GM12872 (cell line): ENCODE measurements at regions not wholly inside any gene's neighbourhood (a gene's known extent, or its start where the extent isn't known, plus 50 kb on each side); places are given as distances from the start of the nearest gene placed in this dataset.

Experiments used
- TF ChIP-seq, protein P1 (sequence below): IDR thresholded peaks from 3 replicates; pipeline ENCODE4 v1.5.1; 2011; ENCODE audit warnings: low read depth, mild to moderate bottlenecking, low read length, moderate library complexity; ENCODE audit not compliant: insufficient read depth

- TF ChIP-seq, protein P1, sequence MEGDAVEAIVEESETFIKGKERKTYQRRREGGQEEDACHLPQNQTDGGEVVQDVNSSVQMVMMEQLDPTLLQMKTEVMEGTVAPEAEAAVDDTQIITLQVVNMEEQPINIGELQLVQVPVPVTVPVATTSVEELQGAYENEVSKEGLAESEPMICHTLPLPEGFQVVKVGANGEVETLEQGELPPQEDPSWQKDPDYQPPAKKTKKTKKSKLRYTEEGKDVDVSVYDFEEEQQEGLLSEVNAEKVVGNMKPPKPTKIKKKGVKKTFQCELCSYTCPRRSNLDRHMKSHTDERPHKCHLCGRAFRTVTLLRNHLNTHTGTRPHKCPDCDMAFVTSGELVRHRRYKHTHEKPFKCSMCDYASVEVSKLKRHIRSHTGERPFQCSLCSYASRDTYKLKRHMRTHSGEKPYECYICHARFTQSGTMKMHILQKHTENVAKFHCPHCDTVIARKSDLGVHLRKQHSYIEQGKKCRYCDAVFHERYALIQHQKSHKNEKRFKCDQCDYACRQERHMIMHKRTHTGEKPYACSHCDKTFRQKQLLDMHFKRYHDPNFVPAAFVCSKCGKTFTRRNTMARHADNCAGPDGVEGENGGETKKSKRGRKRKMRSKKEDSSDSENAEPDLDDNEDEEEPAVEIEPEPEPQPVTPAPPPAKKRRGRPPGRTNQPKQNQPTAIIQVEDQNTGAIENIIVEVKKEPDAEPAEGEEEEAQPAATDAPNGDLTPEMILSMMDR, result no peak
Observed at GRCh38 chr3:34005886-34006285, 207.5 kb downstream of the PDCD6IP start.

DNA sequence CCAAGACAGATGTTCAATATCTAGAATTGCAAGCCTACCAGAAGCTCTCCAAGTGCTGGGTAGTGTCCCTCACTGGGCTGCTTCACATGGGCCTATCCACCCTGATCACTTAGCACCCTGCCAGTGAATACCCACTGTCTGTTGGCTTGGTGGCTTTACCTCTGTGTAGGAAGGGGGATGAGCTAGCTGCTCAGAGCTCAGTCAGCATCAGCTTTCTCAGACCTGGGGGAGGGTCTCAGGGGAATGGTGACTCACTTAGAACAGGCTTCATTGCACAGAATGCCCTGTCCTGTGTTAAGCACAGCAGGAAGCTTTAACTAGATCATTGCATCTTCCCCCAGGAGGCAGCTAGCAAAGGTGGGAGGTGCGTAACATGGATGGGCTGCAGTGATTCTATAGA, 209.8 kb downstream of the PDCD6IP start:
- TF ChIP-seq, protein P1, result no peak

DNA sequence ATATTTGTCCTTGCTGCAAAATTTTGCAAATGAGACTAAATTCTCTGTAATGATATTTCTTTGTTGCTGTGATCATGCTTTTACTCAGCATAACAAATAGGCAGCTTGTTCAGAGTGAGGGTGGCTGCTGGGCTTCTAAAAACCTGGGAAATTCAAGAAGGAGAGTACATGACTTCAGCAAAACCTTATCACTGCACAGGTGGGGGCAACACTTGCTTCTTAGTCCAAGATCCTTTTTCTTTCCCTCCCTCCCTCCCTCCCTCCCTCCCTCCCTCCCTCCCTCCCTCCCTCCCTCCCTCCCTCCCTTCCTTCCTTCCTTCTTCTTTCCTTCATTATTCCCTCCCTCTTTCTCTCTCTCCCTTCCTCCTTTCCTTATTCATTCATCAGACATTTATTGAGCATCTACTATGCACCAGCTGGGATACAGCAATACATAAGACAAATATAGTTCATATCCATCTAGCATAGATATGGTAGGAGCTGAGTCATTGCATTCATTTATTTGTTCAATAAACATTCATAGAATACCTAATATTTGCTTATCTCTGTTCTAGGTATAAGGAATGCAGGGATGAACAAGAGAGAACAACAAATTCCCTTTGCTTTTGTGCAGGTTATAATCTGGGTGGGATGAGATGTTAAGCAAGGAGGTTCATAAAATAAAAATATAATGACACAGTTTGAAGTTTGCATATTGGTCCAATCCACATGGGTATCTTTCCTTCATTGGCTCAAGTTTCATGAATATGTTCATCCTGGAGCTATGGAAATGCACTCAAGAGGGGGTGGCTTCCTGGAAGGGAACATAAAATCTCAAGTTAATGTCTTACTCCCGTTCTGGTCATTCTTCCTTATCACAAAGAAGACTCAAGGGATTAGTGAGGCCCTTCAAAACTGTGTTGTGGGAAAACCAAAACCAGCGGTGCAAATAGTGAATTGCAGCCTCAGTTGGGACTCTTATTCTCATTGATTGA, 210.7 kb downstream of the PDCD6IP start:
- TF ChIP-seq, protein P1, result no peak

- TF ChIP-seq, protein P1, result peak; percentile 40; the same call in 2 of the 3 replicates
Observed at GRCh38 chr3:34011171-34012101, 213.0 kb downstream of the PDCD6IP start.

- TF ChIP-seq, protein P1, result no peak
Observed at GRCh38 chr3:34012102-34012461, 213.7 kb downstream of the PDCD6IP start.

DNA sequence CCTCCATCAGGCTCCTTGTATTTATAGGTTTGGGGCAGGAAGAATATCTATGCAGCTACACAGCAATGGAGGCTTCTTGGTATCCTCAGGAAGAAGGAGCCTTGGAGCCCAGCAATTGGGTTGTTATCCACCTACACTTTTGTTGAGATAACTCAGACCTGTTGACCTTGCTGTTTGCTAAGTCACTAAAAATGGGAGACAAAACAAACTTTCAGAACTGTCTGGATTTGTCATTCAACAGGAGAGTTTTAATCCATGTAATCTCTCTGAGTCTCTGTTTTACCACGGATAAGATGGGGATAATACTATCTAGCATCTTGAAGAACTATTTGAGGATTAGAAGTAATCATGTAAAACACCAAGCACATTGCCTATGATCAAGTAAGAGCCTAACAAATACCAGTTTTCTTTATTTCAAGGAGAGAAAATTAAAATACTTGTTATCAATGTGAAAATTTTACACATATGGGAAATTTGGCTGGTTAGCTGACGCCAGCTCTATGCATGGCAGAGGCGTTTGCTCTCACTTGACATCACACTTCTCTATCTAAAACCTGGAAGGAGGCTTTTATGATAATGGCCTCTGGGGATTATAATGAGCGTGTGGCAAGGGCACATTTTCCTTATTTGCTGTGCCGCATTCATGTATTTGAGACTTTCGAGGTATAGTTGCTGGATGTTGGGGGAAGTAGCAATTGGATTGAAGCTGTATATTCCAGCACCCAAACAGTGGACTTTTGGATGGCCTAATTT, 215.6 kb downstream of the PDCD6IP start:
- TF ChIP-seq, protein P1, result no peak
